GM12864 (cell line): ENCODE measurements at regions not wholly inside any gene's neighbourhood (a gene's known extent, or its start where the extent isn't known, plus 50 kb on each side); places are given as distances from the start of the nearest gene placed in this dataset.
A peak's percentile ranks its signal among the peaks of the same experiment; 100 is the strongest.

Experiments
- DNase-seq: peaks from one replicate; pipeline ENCODE4 v3.0.0-alpha.2; 2011; ENCODE audit warnings: low read depth
- H3K4me3 ChIP-seq: 2 replicates; pipeline ENCODE4 v1.5.1; 2011; ENCODE audit warnings: mild to moderate bottlenecking, low read depth, low read length, control low read depth
- CTCF ChIP-seq: IDR thresholded peaks from 2 replicates; pipeline ENCODE4 v1.5.1; 2011; ENCODE audit warnings: low read depth, mild to moderate bottlenecking, moderate library complexity, low read length, control low read depth, inconsistent platforms; ENCODE audit errors: missing control alignments

- TF ChIP-seq CTCF: peak; percentile 57
- H3K4me3 ChIP-seq: no peak overlapping the region
- DNase-seq: peak; percentile 66
Measured at GRCh38 chr5:68460147-68460798, 244.7 kb downstream of the PIK3R1 start.

- no peak for DNase-seq
- no peak overlapping the region for H3K4me3 ChIP-seq
- no peak for TF ChIP-seq CTCF
Measured at GRCh38 chr5:68463606-68464005, 248.1 kb downstream of the PIK3R1 start.

- TF ChIP-seq CTCF: no peak
- no peak overlapping the region for H3K4me3 ChIP-seq
- DNase-seq: no peak
Measured at GRCh38 chr5:68464424-68464823, 248.9 kb downstream of the PIK3R1 start.

GRCh38 chr5:68465133-68465532 is 249.6 kb downstream of the PIK3R1 start:
- H3K4me3 ChIP-seq: no peak overlapping the region
- DNase-seq: no peak
- TF ChIP-seq CTCF: no peak

GRCh38 chr5:68465934-68466551 is 250.5 kb downstream of the PIK3R1 start:
- DNase-seq: no peak
- no peak for TF ChIP-seq CTCF
- H3K4me3 ChIP-seq: no peak overlapping the region

GRCh38 chr5:68467208-68467607 is 251.7 kb downstream of the PIK3R1 start:
- DNase-seq: no peak
- H3K4me3 ChIP-seq: no peak overlapping the region
- TF ChIP-seq CTCF: no peak

GRCh38 chr5:68467794-68468193 is 252.2 kb downstream of the PIK3R1 start:
- DNase-seq: no peak
- no peak for TF ChIP-seq CTCF
- no peak overlapping the region for H3K4me3 ChIP-seq
